Stomach (tissue), 8 donors: ENCODE measurements at regions not wholly inside any gene's neighbourhood (a gene's known extent, or its start where the extent isn't known, plus 50 kb on each side); places are given as distances from the start of the nearest gene placed in this dataset.

Experiments
- DNase-seq, 2 donors: peaks; one replicate each; pipeline versions ENCODE4 v3.0.0 to v3.0.0-alpha.2; 2013 to 2019
- H3K27ac ChIP-seq, 5 donors: fragments of 200-600 bp in 4 of 5; sonication (generic) in 4 of 5; one replicate each; pipeline ENCODE4 v1.5.1; 2013 to 2019; ENCODE audit warnings: mild to moderate bottlenecking in 1 of 5, moderate library complexity in 1 of 5
- H3K27me3 ChIP-seq, 3 donors: fragments of 200-600 bp; sonication (generic); one replicate each; pipeline ENCODE4 v1.5.1; 2017 to 2019; ENCODE audit warnings: mixed run types in 1 of 3
- H3K36me3 ChIP-seq, 4 donors: fragments of 200-600 bp; sonication (generic); 1 replicate in 3 of 4; 2 replicates in 1 of 4; pipeline ENCODE4 v1.5.1; 2016 to 2019
- H3K4me1 ChIP-seq, 4 donors: fragments of 200-600 bp; sonication (generic); one replicate each; pipeline ENCODE4 v1.5.1; 2016 to 2019
- H3K4me3 ChIP-seq, 4 donors: fragments of 200-600 bp; sonication (generic) in 3 of 4; one replicate each; pipeline ENCODE4 v1.5.1; 2016 to 2019; ENCODE audit warnings: mild to moderate bottlenecking in 1 of 4
- H3K9me3 ChIP-seq, 4 donors: fragments of 200-600 bp; sonication (generic); one replicate each; pipeline ENCODE4 v1.5.1; 2016 to 2019
- EP300 ChIP-seq: sonication (generic); formaldehyde crosslinking; IDR thresholded peaks from one replicate; pipeline ENCODE4 v1.6.1; 2017; ENCODE audit warnings: antibody characterized with exemption
- POLR2A ChIP-seq, 4 donors: fragments of 450-650 bp; IDR thresholded peaks; one replicate each; pipeline ENCODE4 v1.6.1; 2016; ENCODE audit warnings: antibody characterized with exemption in 4 of 4, control low read depth in 2 of 4, mild to moderate bottlenecking in 1 of 4, moderate library complexity in 1 of 4
- POLR2AphosphoS5 ChIP-seq, 3 donors: sonication (generic); formaldehyde crosslinking; IDR thresholded peaks; one replicate each; pipeline ENCODE4 v1.6.1; 2016; ENCODE audit warnings: antibody characterized with exemption in 3 of 3
- WGBS, 5 donors: extraction: QIAGEN DNeasy Blood & Tissue Kit in 3 of 5; methylation state at CpG; one replicate each; pipeline versions ENCODE4 v1.1.5 to v1.1.7; 2013 to 2018; 5-methylcytosine and 5-hydroxymethylcytosine counted together
- intact Hi-C: fragments of 100-400 bp; cut with DNase I; formaldehyde crosslinking; loops from one replicate; pipeline ENCODE4 v1.15.1; 2023; ENCODE audit warnings: low total_unique reads
- TF ChIP-seq, protein P1 (sequence below), 7 experiments: fragments of 450-650 bp in 4 of 7; fragments of 200-600 bp in 3 of 7; sonication (generic) in 3 of 7; IDR thresholded peaks; one replicate each; pipeline ENCODE4 v1.5.1; 2016 to 2019; ENCODE audit warnings: antibody characterized with exemption in 7 of 7, control low read depth in 2 of 7, mild to moderate bottlenecking in 1 of 7
- donor health status: healthy with polysubstance abuse.
- donor health status: Bipolar disorder and iron deficiency.
- donor health status: healthy.

DNA sequence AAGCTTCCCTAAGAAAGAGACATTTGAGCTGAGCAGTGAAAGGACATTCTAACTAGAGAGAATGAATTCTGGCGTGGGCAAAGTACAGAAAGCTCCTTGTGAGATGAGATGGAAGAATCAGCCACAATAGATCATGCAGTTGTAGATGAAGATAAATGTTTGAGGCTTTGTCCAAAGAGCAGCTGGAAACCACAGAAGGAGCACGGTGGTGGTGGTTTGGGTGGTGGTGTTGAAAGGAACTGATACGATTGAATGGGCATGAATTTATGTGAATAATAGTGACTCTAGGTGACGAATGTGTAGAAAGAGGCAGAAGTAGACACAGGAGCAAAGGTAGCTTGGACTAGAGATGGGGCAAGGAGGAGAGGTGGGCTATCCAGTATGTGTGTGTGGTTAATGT is 260.5 kb upstream of the TMTC1 start:
- Histone ChIP-seq H3K9me3 (no peaks in the 10 kb centered on the region), H3K36me3 (no peaks in the 10 kb centered on the region), H3K4me1 (no peaks in the 10 kb centered on the region), H3K27ac (no peak overlapping the region), H3K27me3 (no peaks in the 10 kb centered on the region), H3K4me3 (no peak overlapping the region)
- TF ChIP-seq EP300 (no peak), POLR2AphosphoS5 (IDR thresholded peaks at IDR 0.05) (no peak), POLR2A (IDR thresholded peaks at IDR 0.05) (no peak)
- TF ChIP-seq, protein P1, sequence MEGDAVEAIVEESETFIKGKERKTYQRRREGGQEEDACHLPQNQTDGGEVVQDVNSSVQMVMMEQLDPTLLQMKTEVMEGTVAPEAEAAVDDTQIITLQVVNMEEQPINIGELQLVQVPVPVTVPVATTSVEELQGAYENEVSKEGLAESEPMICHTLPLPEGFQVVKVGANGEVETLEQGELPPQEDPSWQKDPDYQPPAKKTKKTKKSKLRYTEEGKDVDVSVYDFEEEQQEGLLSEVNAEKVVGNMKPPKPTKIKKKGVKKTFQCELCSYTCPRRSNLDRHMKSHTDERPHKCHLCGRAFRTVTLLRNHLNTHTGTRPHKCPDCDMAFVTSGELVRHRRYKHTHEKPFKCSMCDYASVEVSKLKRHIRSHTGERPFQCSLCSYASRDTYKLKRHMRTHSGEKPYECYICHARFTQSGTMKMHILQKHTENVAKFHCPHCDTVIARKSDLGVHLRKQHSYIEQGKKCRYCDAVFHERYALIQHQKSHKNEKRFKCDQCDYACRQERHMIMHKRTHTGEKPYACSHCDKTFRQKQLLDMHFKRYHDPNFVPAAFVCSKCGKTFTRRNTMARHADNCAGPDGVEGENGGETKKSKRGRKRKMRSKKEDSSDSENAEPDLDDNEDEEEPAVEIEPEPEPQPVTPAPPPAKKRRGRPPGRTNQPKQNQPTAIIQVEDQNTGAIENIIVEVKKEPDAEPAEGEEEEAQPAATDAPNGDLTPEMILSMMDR (IDR thresholded peaks at IDR 0.05) = no peak
- intact Hi-C loops = no loop called here
- DNase-seq = no peak
- WGBS, 5 donors = 82 to 88% (median 86%) methylated on average over 4 of the region's 4 CpGs

DNA sequence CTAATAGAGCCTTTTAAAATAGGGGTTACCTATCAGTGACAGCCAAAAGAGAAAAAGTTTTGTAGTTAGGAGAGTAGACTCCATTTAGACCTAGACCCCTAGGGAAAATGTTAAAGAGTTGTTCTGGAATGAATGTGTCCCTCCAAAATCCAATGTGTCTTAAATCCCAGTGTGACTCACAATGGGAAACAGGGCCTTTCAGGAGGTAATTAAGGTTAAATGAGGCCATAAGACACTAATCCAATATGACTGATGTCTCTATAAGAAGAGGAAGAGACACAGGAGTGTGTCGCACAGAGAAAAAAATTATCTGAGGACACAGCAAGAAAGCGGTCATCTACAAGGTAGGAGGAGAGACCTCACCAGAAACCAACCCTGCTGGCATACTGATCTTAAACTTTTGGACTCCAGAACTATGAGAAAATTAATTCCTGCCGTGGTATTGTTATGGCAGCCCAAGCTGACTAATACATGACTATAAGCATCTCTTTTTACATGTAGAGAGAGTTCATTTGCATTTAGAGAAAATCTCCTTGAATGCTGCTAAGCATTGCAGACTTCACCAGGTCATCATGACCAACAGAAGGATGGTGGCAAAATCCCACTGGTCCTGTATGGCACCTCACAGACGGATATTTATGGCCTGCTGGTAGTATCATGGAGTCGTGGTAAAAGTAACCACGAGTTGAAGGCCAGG is 259.6 kb upstream of the TMTC1 start:
- intact Hi-C loops = no loop called here
- no peaks in the 10 kb centered on the region for H3K36me3 ChIP-seq
- H3K4me1 ChIP-seq = no peaks in the 10 kb centered on the region
- H3K27me3 ChIP-seq = no peaks in the 10 kb centered on the region
- H3K27ac ChIP-seq = no peak overlapping the region
- no peak for DNase-seq
- no peaks in the 10 kb centered on the region for H3K9me3 ChIP-seq
- 84 to 86% (median 84%) methylated on average over 6 of the region's 6 CpGs for WGBS, 5 donors
- TF ChIP-seq POLR2A (IDR thresholded peaks at IDR 0.05) (no peak), POLR2AphosphoS5 (IDR thresholded peaks at IDR 0.05) (no peak), EP300 (no peak)
- TF ChIP-seq, protein P1 (IDR thresholded peaks at IDR 0.05) = no peak
- H3K4me3 ChIP-seq = no peak overlapping the region

DNA sequence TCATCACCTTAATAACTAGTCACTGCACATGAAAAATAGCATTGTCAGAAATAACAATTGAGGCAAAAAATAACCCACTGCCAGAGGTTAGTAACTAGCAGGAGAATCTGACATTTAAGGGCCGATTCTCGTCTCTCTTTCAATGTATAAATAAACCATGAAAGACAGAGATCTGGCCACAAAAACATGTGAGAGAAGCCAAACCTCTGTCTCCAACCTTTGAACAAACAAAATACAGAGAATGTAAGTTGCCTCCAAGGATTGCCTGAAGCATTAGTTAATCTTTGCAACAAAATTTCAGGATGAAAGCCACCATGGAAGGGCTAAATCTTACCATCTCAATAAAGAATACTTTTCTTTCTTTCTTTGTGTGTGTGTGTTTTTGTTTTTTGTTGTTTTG is 257.4 kb upstream of the TMTC1 start:
- Histone ChIP-seq H3K27me3 (no peaks in the 10 kb centered on the region), H3K4me1 (no peaks in the 10 kb centered on the region), H3K27ac (no peak overlapping the region), H3K4me3 (no peak overlapping the region), H3K9me3 (no peaks in the 10 kb centered on the region), H3K36me3 (no peaks in the 10 kb centered on the region)
- intact Hi-C loops = no loop called here
- TF ChIP-seq POLR2AphosphoS5 (IDR thresholded peaks at IDR 0.05) (no peak), EP300 (no peak), POLR2A (IDR thresholded peaks at IDR 0.05) (no peak)
- TF ChIP-seq, protein P1 (IDR thresholded peaks at IDR 0.05) = no peak
- 48 to 77% (median 63%) methylated on average over 2 of the region's 2 CpGs for WGBS, 5 donors
- DNase-seq = no peak

DNA sequence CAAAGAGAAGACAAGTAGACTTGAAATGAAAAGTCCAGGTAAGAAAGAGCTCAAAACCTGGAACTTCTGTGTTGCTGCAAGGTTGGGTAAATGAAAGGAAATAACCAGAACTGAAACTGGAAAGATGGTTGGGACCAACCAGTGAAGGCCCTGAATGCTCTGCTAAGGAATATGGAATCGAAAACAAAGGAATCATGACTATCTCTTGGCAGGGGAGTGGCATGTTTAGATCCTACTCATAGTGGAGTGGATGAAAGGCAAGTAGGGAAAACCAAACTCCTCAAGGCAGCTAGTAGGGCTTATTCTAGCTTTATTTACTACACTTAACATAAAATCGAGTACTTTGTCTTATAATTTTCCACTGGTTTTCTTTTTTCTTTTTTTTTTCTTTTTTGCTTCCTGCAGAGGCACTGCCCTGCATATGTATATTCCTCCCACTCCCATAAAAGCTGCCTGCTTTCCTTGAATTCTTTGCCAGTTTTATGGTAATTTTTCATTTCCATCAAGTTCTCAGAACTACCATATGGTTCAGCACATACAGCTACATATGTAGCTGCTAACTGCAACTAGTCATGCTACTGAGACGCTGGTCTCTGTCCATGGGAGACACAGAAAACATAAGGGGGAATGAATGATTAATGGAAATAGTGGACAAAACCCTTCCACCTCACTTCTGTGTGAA is 247.1 kb upstream of the TMTC1 start:
- Histone ChIP-seq H3K4me3 (no peak overlapping the region), H3K27ac (no peak overlapping the region), H3K36me3 (no peaks in the 10 kb centered on the region), H3K4me1 (no peaks in the 10 kb centered on the region), H3K9me3 (peaks cover 0 to 6% (median 2%) of the 10 kb centered on the region in 4 donors), H3K27me3 (no peaks in the 10 kb centered on the region)
- TF ChIP-seq POLR2AphosphoS5 (IDR thresholded peaks at IDR 0.05) = no peak
- TF ChIP-seq, protein P1 (IDR thresholded peaks at IDR 0.05) = no peak
- no peak for TF ChIP-seq POLR2A (IDR thresholded peaks at IDR 0.05)
- no peak for TF ChIP-seq EP300
- 73 to 89% (median 82%) methylated on average over 3 of the region's 3 CpGs for WGBS, 5 donors
- no peak for DNase-seq
- intact Hi-C loops = no loop called here
